MG63 (cell line): ENCODE measurements at regions not wholly inside any gene's neighbourhood (a gene's known extent, or its start where the extent isn't known, plus 50 kb on each side); places are given as distances from the start of the nearest gene placed in this dataset.
A peak's percentile ranks its signal among the peaks of the same experiment; 100 is the strongest.

ENCODE experiments used
- DNase-seq: peaks from one replicate; pipeline ENCODE4 v3.0.0-alpha.2; 2020
- H3K27me3 ChIP-seq: fragments of 250-450 bp; sonication (Bioruptor Pico); 2 replicates; pipeline ENCODE4 v1.5.1; 2020; ENCODE audit warnings: mild to moderate bottlenecking, moderate library complexity
- H3K36me3 ChIP-seq: fragments of 250-450 bp; sonication (Bioruptor Pico); 2 replicates; pipeline ENCODE4 v1.5.1; 2020; ENCODE audit warnings: mild to moderate bottlenecking, moderate library complexity
- H3K4me3 ChIP-seq: fragments of 250-450 bp; sonication (Bioruptor Pico); 2 replicates; pipeline ENCODE4 v1.5.1; 2020; ENCODE audit warnings: mild to moderate bottlenecking, moderate library complexity
- H3K9me3 ChIP-seq: fragments of 250-450 bp; sonication (Bioruptor Pico); 2 replicates; pipeline ENCODE4 v1.5.1; 2020; ENCODE audit warnings: mild to moderate bottlenecking, moderate library complexity

- peaks cover 36% of the 10 kb centered on the region for H3K36me3 ChIP-seq
- DNase-seq: no peak
- no peak overlapping the region for H3K4me3 ChIP-seq
- no peaks in the 10 kb centered on the region for H3K27me3 ChIP-seq
- no peaks in the 10 kb centered on the region for H3K9me3 ChIP-seq
These were observed 61.1 kb upstream of the NPAS1 start for GRCh38 chr19:46958532-46958931.

- Histone ChIP-seq H3K27me3 (no peaks in the 10 kb centered on the region), H3K4me3 (no peak overlapping the region), H3K36me3 (peaks cover 32% of the 10 kb centered on the region), H3K9me3 (no peaks in the 10 kb centered on the region)
- no peak for DNase-seq
These were observed 59.6 kb upstream of the NPAS1 start for GRCh38 chr19:46959894-46960556.

GRCh38 chr19:46962030-46962570, 57.5 kb upstream of the NPAS1 start:
- no peak for DNase-seq
- Histone ChIP-seq H3K4me3 (no peak overlapping the region), H3K36me3 (peaks cover 31% of the 10 kb centered on the region), H3K27me3 (no peaks in the 10 kb centered on the region), H3K9me3 (no peaks in the 10 kb centered on the region)

GRCh38 chr19:46963093-46963734, 56.4 kb upstream of the NPAS1 start:
- no peaks in the 10 kb centered on the region for H3K9me3 ChIP-seq
- H3K27me3 ChIP-seq: no peaks in the 10 kb centered on the region
- no peak overlapping the region for H3K4me3 ChIP-seq
- peak; percentile 58 for DNase-seq
- peaks cover 27% of the 10 kb centered on the region for H3K36me3 ChIP-seq

- no peaks in the 10 kb centered on the region for H3K9me3 ChIP-seq
- peak; percentile 54 for DNase-seq
These were observed 52.0 kb upstream of the NPAS1 start for GRCh38 chr19:46967578-46968032.

More at GRCh38 chr19:46967578-46968032, 52.0 kb upstream of the NPAS1 start:
- no peaks in the 10 kb centered on the region for H3K27me3 ChIP-seq
- H3K4me3 ChIP-seq: no peak overlapping the region
- peaks cover 24% of the 10 kb centered on the region for H3K36me3 ChIP-seq
